Adrenal gland (tissue), 9 donors: ENCODE measurements at regions not wholly inside any gene's neighbourhood (a gene's known extent, or its start where the extent isn't known, plus 50 kb on each side); places are given as distances from the start of the nearest gene placed in this dataset.
A peak's percentile ranks its signal among the peaks of the same experiment; 100 is the strongest.

Experiments
- DNase-seq, 7 donors: peaks; one replicate each; pipeline ENCODE4 v3.0.0-alpha.2; 2019 to 2020
- H3K27ac ChIP-seq, 5 donors: fragments of 200-600 bp; sonication (generic) in 4 of 5; 1 replicate in 3 of 5; 2 replicates in 2 of 5; pipeline versions ENCODE4 v1.5.1 to v1.8.0; 2016 to 2020; ENCODE audit warnings: mild to moderate bottlenecking in 1 of 5
- H3K27me3 ChIP-seq: fragments of 200-600 bp; 2 replicates; pipeline ENCODE4 v1.8.0; 2021
- H3K36me3 ChIP-seq, 2 donors: fragments of 200-600 bp; replicated peaks in 1 of 2; 1 replicate in 1 of 2; 2 replicates in 1 of 2; pipeline versions ENCODE4 v1.5.1 to v1.8.0; 2018 to 2022
- H3K4me1 ChIP-seq, 2 donors: fragments of 200-600 bp; replicated peaks in 1 of 2; 1 replicate in 1 of 2; 2 replicates in 1 of 2; pipeline versions ENCODE4 v1.5.1 to v1.8.0; 2018 to 2021
- H3K4me3 ChIP-seq, 4 donors: fragments of 200-600 bp; sonication (generic) in 3 of 4; one replicate each; pipeline ENCODE4 v1.5.1; 2016 to 2018
- H3K9me3 ChIP-seq, 3 donors: fragments of 200-600 bp; sonication (generic) in 1 of 3; replicated peaks in 1 of 3; 1 replicate in 2 of 3; 2 replicates in 1 of 3; pipeline versions ENCODE4 v1.5.1 to v1.8.0; 2016 to 2021
- POLR2A ChIP-seq, 2 donors: fragments of 450-650 bp; IDR thresholded peaks; one replicate each; pipeline ENCODE4 v1.6.1; 2017; ENCODE audit warnings: antibody characterized with exemption in 2 of 2, mild to moderate bottlenecking in 2 of 2, moderate library complexity in 1 of 2
- WGBS, 4 donors: extraction: QIAGEN DNeasy Blood & Tissue Kit in 2 of 4; methylation state at CpG; one replicate each; pipeline versions ENCODE4 v1.1.5 to v1.1.7; 2013 to 2017; 5-methylcytosine and 5-hydroxymethylcytosine counted together
- intact Hi-C, 2 donors: fragments of 100-400 bp; cut with DNase I; formaldehyde crosslinking; loops; one replicate each; pipeline versions ENCODE4 v1.14.1 to v1.15.0; 2022 to 2023
- TF ChIP-seq, protein P1 (sequence below), 6 experiments: fragments of 450-650 bp in 4 of 6; fragments of 200-600 bp in 2 of 6; sonication (generic) in 1 of 6; IDR thresholded peaks; 1 replicate in 5 of 6; 2 replicates in 1 of 6; pipeline versions ENCODE4 v1.5.1 to v1.8.0; 2016 to 2021; ENCODE audit warnings: antibody characterized with exemption in 6 of 6, mild to moderate bottlenecking in 2 of 6, moderate library complexity in 1 of 6
- donor health status: healthy with polysubstance abuse.
- donor health status: Bipolar disorder and iron deficiency.
- donor health status: DM: yes; HTN: yes; CAD: no.
- donor health status: DM: no; HTN: no; CAD: no.
- donor health status: DM: no; HTN: no; CAD: no.

DNA sequence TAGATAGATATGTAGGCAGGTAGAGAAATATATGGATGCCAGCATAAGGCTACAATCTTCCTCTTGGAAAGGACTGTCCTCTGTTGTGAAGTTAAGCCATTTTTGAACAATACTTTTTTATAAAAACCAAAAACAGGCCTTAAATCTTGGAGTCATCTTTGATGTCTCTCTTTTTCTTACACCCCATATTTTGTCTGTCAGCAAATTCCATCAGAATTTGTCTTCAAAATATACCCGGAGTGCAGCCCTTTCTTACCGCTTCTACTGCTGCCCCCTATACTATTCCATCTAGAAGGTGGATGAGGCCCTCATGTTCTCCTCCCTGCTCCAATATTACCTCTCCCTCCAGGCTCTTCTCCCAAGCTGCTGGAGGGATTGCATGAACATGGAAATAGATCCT is 326.5 kb downstream of the HAPSTR1 start:
- H3K4me1 ChIP-seq: no peaks in the 10 kb centered on the region
- H3K4me3 ChIP-seq: no peak overlapping the region
- H3K9me3 ChIP-seq: no peaks in the 10 kb centered on the region
- intact Hi-C loops: no loop called here
- TF ChIP-seq, protein P1, sequence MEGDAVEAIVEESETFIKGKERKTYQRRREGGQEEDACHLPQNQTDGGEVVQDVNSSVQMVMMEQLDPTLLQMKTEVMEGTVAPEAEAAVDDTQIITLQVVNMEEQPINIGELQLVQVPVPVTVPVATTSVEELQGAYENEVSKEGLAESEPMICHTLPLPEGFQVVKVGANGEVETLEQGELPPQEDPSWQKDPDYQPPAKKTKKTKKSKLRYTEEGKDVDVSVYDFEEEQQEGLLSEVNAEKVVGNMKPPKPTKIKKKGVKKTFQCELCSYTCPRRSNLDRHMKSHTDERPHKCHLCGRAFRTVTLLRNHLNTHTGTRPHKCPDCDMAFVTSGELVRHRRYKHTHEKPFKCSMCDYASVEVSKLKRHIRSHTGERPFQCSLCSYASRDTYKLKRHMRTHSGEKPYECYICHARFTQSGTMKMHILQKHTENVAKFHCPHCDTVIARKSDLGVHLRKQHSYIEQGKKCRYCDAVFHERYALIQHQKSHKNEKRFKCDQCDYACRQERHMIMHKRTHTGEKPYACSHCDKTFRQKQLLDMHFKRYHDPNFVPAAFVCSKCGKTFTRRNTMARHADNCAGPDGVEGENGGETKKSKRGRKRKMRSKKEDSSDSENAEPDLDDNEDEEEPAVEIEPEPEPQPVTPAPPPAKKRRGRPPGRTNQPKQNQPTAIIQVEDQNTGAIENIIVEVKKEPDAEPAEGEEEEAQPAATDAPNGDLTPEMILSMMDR (IDR thresholded peaks at IDR 0.05): no peak
- no peaks in the 10 kb centered on the region for H3K27me3 ChIP-seq
- DNase-seq: no peak
- WGBS, 4 donors: 64 to 95% (median 89%) methylated on average over 2 of the region's 2 CpGs
- no peaks in the 10 kb centered on the region for H3K36me3 ChIP-seq
- H3K27ac ChIP-seq: no peak overlapping the region

DNA sequence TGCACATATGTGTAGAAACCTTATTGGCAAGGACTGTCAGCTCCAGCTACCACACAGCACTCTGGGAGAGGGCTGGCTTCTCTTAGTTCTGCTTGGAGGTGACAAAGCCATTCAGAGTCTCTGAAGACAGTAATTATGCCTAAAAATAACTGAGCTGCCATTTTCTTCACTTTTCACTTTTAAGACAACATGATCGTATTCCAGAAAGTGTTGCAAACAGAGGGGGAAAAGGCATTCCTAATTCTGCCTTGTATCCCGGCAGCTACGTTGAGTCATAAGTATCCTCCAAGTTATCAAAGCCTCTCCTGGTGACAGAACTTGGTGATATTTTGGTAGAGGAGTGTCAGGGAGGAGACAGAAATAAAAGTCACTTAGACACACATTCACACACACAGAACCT is 327.7 kb downstream of the HAPSTR1 start:
- no peak for DNase-seq
- Histone ChIP-seq H3K36me3 (no peaks in the 10 kb centered on the region), H3K9me3 (no peaks in the 10 kb centered on the region), H3K4me1 (no peaks in the 10 kb centered on the region), H3K27ac (no peak overlapping the region), H3K4me3 (no peak overlapping the region), H3K27me3 (no peaks in the 10 kb centered on the region)
- intact Hi-C loops: no loop called here
- no peak for TF ChIP-seq POLR2A (IDR thresholded peaks at IDR 0.05)
- TF ChIP-seq, protein P1 (IDR thresholded peaks at IDR 0.05): no peak
- WGBS, 4 donors: 77 to 88% (median 84%) methylated on average over 3 of the region's 3 CpGs

DNA sequence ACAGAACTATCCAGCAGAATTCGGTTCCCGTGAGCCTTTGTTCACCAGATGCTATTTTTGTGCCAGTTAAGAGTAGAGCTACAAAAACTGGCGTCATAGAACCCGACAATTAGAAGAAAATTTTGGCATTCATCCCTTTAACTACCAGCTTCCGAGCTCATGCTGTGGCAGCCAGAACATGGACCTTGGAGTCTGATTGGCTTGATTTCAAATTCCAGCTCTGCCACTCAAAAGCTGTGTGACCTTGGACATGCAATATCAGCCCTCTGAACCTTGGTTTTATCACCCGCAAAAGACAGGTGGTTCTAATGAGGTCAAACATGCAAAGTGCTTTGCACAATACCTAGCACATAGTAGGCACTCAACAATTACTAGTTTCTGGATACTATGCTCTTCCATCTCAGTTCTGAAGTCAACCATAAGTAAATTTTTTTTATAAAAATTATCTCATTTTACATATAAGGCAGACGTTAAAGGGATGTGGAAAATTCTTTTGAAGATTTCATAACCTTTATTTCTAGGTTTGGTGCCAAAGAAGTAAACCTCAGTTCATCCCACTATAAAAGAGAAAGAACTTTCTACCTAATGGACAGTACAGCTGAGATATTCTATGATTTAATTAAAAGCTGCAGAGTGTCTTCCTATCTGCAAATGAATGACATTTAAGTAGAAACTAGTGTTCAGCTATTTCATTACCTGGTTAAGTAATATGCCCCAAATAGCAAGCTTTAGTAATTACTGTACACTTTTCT is 331.5 kb downstream of the HAPSTR1 start:
- H3K4me3 ChIP-seq: no peak overlapping the region
- H3K36me3 ChIP-seq: no peaks in the 10 kb centered on the region
- H3K9me3 ChIP-seq: no peaks in the 10 kb centered on the region
- 40 to 56% (median 48%) methylated on average over 6 to 7 of the region's 7 CpGs for WGBS, 4 donors
- no peaks in the 10 kb centered on the region for H3K27me3 ChIP-seq
- intact Hi-C loops: no loop called here
- H3K4me1 ChIP-seq: peaks cover 0 to 5% of the 10 kb centered on the region in 2 donors
- TF ChIP-seq, protein P1 (IDR thresholded peaks at IDR 0.05): no peak
- TF ChIP-seq POLR2A (IDR thresholded peaks at IDR 0.05): no peak
- peak; percentile 36 to 78 (median 57) for DNase-seq
- H3K27ac ChIP-seq: no peak overlapping the region

DNA sequence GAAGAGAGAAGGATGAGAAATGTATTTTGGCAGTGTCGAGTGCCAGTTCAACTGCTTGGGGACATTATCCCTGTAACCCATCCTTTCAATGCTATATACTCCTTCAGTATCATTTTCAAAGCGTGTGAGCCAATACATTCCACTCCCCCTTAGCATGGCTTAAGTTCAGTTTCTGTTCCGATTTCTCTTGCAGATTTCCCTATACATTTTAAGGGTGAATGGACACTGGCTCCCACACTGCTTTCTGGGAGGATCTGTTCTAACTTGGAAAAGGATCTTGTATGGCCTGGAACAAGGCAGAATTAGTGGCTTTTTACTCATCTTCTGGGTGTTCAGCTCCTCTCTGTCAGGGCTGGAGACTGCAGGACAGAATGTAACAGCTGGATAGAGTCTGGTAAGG is 333.8 kb downstream of the HAPSTR1 start:
- intact Hi-C loops: no loop called here
- Histone ChIP-seq H3K4me1 (peaks cover 0 to 5% of the 10 kb centered on the region in 2 donors), H3K27ac (no peak overlapping the region), H3K36me3 (no peaks in the 10 kb centered on the region), H3K9me3 (no peaks in the 10 kb centered on the region), H3K4me3 (no peak overlapping the region), H3K27me3 (no peaks in the 10 kb centered on the region)
- no peak for DNase-seq
- TF ChIP-seq, protein P1 (IDR thresholded peaks at IDR 0.05): no peak
- no peak for TF ChIP-seq POLR2A (IDR thresholded peaks at IDR 0.05)
- 69 to 77% (median 75%) methylated on average over 3 of the region's 3 CpGs for WGBS, 4 donors
